Calu3 (cell line): ENCODE measurements at regions not wholly inside any gene's neighbourhood (a gene's known extent, or its start where the extent isn't known, plus 50 kb on each side); places are given as distances from the start of the nearest gene placed in this dataset.
"Not testable (repeated sequence)": the region's sequence is repeated elsewhere in the genome, so short reads cannot be mapped to it uniquely, and the experiment has no call there.

Experiments used
- BruUV-seq: library from RNA; stranded (reverse); fragments of 400-500 nt; replicated peaks from 2 replicates; lab custom pipeline; 2021; lab: Mats Ljungman, UMichigan
- CTCF ChIA-PET: fragments of 300-600 bp; sonication (Branson Sonifier 250); formaldehyde crosslinking; loops from one replicate; lab custom pipeline; 2022; ENCODE audit warnings: antibody characterized with exemption; lab: Charles Lee
- DNase-seq: peaks from one replicate; pipeline ENCODE4 v3.0.0; 2022
- H3K27ac Mint-ChIP-seq: one replicate; pipeline ENCODE4 v1.8.0; 2022; ENCODE audit warnings: mixed read lengths; ENCODE audit not compliant: unreplicated experiment
- H3K27me3 Mint-ChIP-seq: one replicate; pipeline ENCODE4 v1.8.0; 2022; ENCODE audit warnings: mixed read lengths; ENCODE audit not compliant: unreplicated experiment
- H3K36me3 Mint-ChIP-seq: one replicate; pipeline ENCODE4 v1.8.0; 2022; ENCODE audit warnings: mild to moderate bottlenecking, moderate library complexity, mixed read lengths; ENCODE audit not compliant: insufficient read depth, unreplicated experiment
- H3K4me1 Mint-ChIP-seq: one replicate; pipeline ENCODE4 v1.8.0; 2022; ENCODE audit warnings: mild to moderate bottlenecking, low read depth, mixed read lengths; ENCODE audit not compliant: unreplicated experiment
- H3K4me3 Mint-ChIP-seq: one replicate; pipeline ENCODE4 v1.8.0; 2022; ENCODE audit warnings: mild to moderate bottlenecking, low read depth, moderate library complexity, mixed read lengths; ENCODE audit not compliant: unreplicated experiment
- H3K9me3 Mint-ChIP-seq: one replicate; pipeline ENCODE4 v1.8.0; 2022; ENCODE audit warnings: low read depth, mixed read lengths; ENCODE audit not compliant: unreplicated experiment
- CTCF ChIP-seq: fragments of 200-600 bp; IDR thresholded peaks from one replicate; pipeline ENCODE4 v1.8.0; 2022; ENCODE audit warnings: antibody characterized with exemption; ENCODE audit not compliant: unreplicated experiment
- intact Hi-C: fragments of 100-400 bp; cut with micrococcal nuclease; formaldehyde crosslinking; loops from one replicate; pipeline ENCODE4 v1.10.0; 2022; ENCODE audit not compliant: unreplicated experiment

GRCh38 chr1:30656171-30656940 is 67.0 kb downstream of the MATN1 start:
- no peak for DNase-seq
- H3K36me3 Mint-ChIP-seq = peaks cover 4% of the 10 kb centered on the region
- peaks cover 13% of the 10 kb centered on the region for H3K27me3 Mint-ChIP-seq
- CTCF ChIA-PET = interaction anchor here (1.0 kb wide), 1 partner anchor 29 kb away, joined by 3 read pairs; no protein-coding TSS in a partner anchor
- H3K4me1 Mint-ChIP-seq = peaks cover 21% of the 10 kb centered on the region
- no peak for TF ChIP-seq CTCF
- intact Hi-C loops = no loop called here
- no peak overlapping the region for H3K27ac Mint-ChIP-seq
- no peaks in the 10 kb centered on the region for H3K9me3 Mint-ChIP-seq
- BruUV-seq = no TSS peak
- H3K4me3 Mint-ChIP-seq = no peak overlapping the region

GRCh38 chr1:30655672-30656071 is 67.7 kb downstream of the MATN1 start:
- Mint-ChIP-seq H3K27ac (no peak overlapping the region), H3K27me3 (peaks cover 13% of the 10 kb centered on the region), H3K36me3 (peaks cover 4% of the 10 kb centered on the region), H3K9me3 (no peaks in the 10 kb centered on the region), H3K4me3 (no peak overlapping the region), H3K4me1 (peaks cover 25% of the 10 kb centered on the region)
- CTCF ChIA-PET = no interaction called here
- no TSS peak for BruUV-seq
- no peak for DNase-seq
- intact Hi-C loops = no loop called here
- no peak for TF ChIP-seq CTCF

DNA sequence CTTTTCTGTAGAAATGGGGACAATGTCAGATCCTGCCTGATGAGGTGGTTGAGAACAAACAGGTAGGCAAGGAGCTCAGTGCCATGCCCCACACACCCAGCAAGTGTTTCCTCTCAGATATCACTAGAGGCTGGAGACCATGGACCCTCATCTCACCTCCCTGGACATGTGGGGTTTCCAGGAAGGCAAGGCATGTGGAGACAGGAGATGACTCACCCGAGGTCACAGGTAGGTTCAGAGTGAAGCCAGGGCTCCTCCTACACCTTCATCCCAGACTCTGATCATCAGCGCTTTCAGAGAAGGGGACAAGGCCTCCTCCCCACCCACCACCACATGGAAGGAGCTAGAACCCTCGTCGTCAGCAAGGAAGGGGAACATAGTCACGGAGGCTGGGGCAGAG is 69.2 kb downstream of the MATN1 start:
- intact Hi-C loops = no loop called here

GRCh38 chr1:30652152-30652841 is 71.1 kb downstream of the MATN1 start:
- Mint-ChIP-seq H3K36me3 (peaks cover 14% of the 10 kb centered on the region), H3K9me3 (no peaks in the 10 kb centered on the region), H3K4me1 (peaks cover 37% of the 10 kb centered on the region), H3K27ac (no peak overlapping the region), H3K27me3 (no peaks in the 10 kb centered on the region), H3K4me3 (no peak overlapping the region)
- CTCF ChIA-PET = no interaction called here
- TF ChIP-seq CTCF = no peak
- intact Hi-C loops = no loop called here
- peak; percentile 31 for DNase-seq
- no TSS peak for BruUV-seq

More for the DNA sequence above, 69.2 kb downstream of the MATN1 start:
- Mint-ChIP-seq H3K27me3 (peaks cover 9% of the 10 kb centered on the region), H3K4me3 (no peak overlapping the region), H3K9me3 (no peaks in the 10 kb centered on the region), H3K4me1 (peaks cover 40% of the 10 kb centered on the region), H3K27ac (no peak overlapping the region), H3K36me3 (peaks cover 8% of the 10 kb centered on the region)
- TF ChIP-seq CTCF = no peak
- DNase-seq = peak; percentile 33
- CTCF ChIA-PET = interaction anchor here (0.8 kb wide), 1 partner anchor 13 kb away, joined by 5 read pairs; no protein-coding TSS in a partner anchor
- no TSS peak for BruUV-seq

GRCh38 chr1:30651395-30651794 is 72.0 kb downstream of the MATN1 start:
- CTCF ChIA-PET, H3K27me3 Mint-ChIP-seq, DNase-seq, intact Hi-C loops, BruUV-seq, H3K9me3 Mint-ChIP-seq, H3K4me3 Mint-ChIP-seq, H3K27ac Mint-ChIP-seq: not testable (repeated sequence)
- H3K36me3 Mint-ChIP-seq = peaks cover 14% of the 10 kb centered on the region
- peaks cover 37% of the 10 kb centered on the region for H3K4me1 Mint-ChIP-seq
